IMR-90 (cell line): ENCODE measurements at regions not wholly inside any gene's neighbourhood (a gene's known extent, or its start where the extent isn't known, plus 50 kb on each side); places are given as distances from the start of the nearest gene placed in this dataset.

Experiments
- ATAC-seq: fragments of 200-7000 bp; cut with Tn5 transposase; 2 replicates; pipeline ENCODE4 v1.9.1; 2020; ENCODE audit warnings: low read depth, mild to moderate bottlenecking, moderate library complexity
- BruUV-seq: library from RNA; stranded (reverse); fragments of 400-500 nt; replicated peaks from 2 replicates; lab custom pipeline; 2021; lab: Mats Ljungman, UMichigan
- CTCF ChIA-PET: fragments of 300-600 bp; formaldehyde crosslinking; extraction: SDS; loops from one replicate; lab custom pipeline; 2021; ENCODE audit warnings: antibody characterized with exemption; lab: Yijun Ruan, JAX
- POLR2A ChIA-PET: fragments of 300-600 bp; sonication (Branson Sonifier 250); formaldehyde crosslinking; loops from one replicate; lab custom pipeline; 2022; ENCODE audit warnings: antibody characterized with exemption; ENCODE audit not compliant: unreplicated experiment; lab: Charles Lee
- DNase-seq: peaks from one replicate; pipeline ENCODE4 v3.0.0; 2013
- H2AFZ ChIP-seq: replicated peaks from 2 replicates; pipeline ENCODE3; 2013; ENCODE audit warnings: low read length, mild to moderate bottlenecking; ENCODE audit not compliant: poor library complexity
- H2AK5ac ChIP-seq: 2 replicates; pipeline ENCODE4 v1.6.1; 2013; ENCODE audit warnings: low read depth, low read length, inconsistent platforms
- H2AK9ac ChIP-seq: replicated peaks from 2 replicates; pipeline ENCODE3; 2013; ENCODE audit warnings: mild to moderate bottlenecking, low read depth, low read length, moderate library complexity; ENCODE audit not compliant: poor library complexity
- H2BK120ac ChIP-seq: 2 replicates; pipeline ENCODE4 v1.6.1; 2013; ENCODE audit warnings: low read depth, low read length, inconsistent platforms
- H2BK15ac ChIP-seq: 3 replicates; pipeline ENCODE4 v1.6.1; 2013; ENCODE audit warnings: low read depth, low read length, inconsistent platforms
- H2BK20ac ChIP-seq: 2 replicates; pipeline ENCODE4 v1.6.1; 2013; ENCODE audit warnings: low read depth, mild to moderate bottlenecking, inconsistent platforms, low read length, moderate library complexity
- H2BK5ac ChIP-seq: 2 replicates; pipeline ENCODE4 v1.6.1; 2013; ENCODE audit warnings: mild to moderate bottlenecking, low read depth, low read length, inconsistent platforms; ENCODE audit not compliant: poor library complexity, severe bottlenecking
- H3K14ac ChIP-seq: replicated peaks from 2 replicates; pipeline ENCODE4 v1.6.1; 2013; ENCODE audit warnings: low read depth, low read length, inconsistent platforms
- H3K18ac ChIP-seq: 2 replicates; pipeline ENCODE4 v1.6.1; 2013; ENCODE audit warnings: low read depth, low read length, control low read depth
- H3K23ac ChIP-seq: 2 replicates; pipeline ENCODE4 v1.6.1; 2013; ENCODE audit warnings: low read depth, low read length, inconsistent platforms
- H3K27ac ChIP-seq: 2 replicates; pipeline ENCODE4 v1.5.1; 2013; ENCODE audit warnings: mild to moderate bottlenecking, control low read depth, low read length; ENCODE audit not compliant: insufficient read depth
- H3K27me3 ChIP-seq: 2 replicates; pipeline ENCODE4 v1.6.1; 2013; ENCODE audit warnings: low read length; ENCODE audit not compliant: control insufficient read depth, insufficient read depth
- H3K36me3 ChIP-seq: 2 replicates; pipeline ENCODE4 v1.6.1; 2013; ENCODE audit warnings: low read length, mixed read lengths; ENCODE audit not compliant: control insufficient read depth, insufficient read depth
- H3K4ac ChIP-seq: 2 replicates; pipeline ENCODE4 v1.6.1; 2013; ENCODE audit warnings: low read depth, low read length, inconsistent platforms
- H3K4me1 ChIP-seq: 2 replicates; pipeline ENCODE4 v1.6.1; 2013; ENCODE audit warnings: low read length, mixed read lengths; ENCODE audit not compliant: control insufficient read depth, insufficient read depth
- H3K4me2 ChIP-seq: 2 replicates; pipeline ENCODE4 v1.6.1; 2013; ENCODE audit warnings: low read depth, mild to moderate bottlenecking, control low read depth, low read length, moderate library complexity
- H3K4me3 ChIP-seq: 2 replicates; pipeline ENCODE4 v1.5.1; 2013; ENCODE audit warnings: low read depth, mild to moderate bottlenecking, control low read depth, low read length, moderate library complexity; ENCODE audit not compliant: insufficient read depth
- H3K56ac ChIP-seq: 2 replicates; pipeline ENCODE4 v1.6.1; 2013; ENCODE audit warnings: low read length, inconsistent platforms; ENCODE audit not compliant: insufficient read depth; ENCODE audit errors: extremely low read depth
- H3K79me1 ChIP-seq, 2 experiments: 2 replicates each; pipeline ENCODE4 v1.6.1; 2013; ENCODE audit warnings: low read length in 2 of 2, inconsistent platforms in 1 of 2, low read depth in 1 of 2
- H3K9ac ChIP-seq: 2 replicates; pipeline ENCODE4 v1.6.1; 2013; ENCODE audit warnings: low read depth, low read length, control low read depth
- H3K9me1 ChIP-seq: 2 replicates; pipeline ENCODE4 v1.6.1; 2013; ENCODE audit warnings: low read length, inconsistent platforms; ENCODE audit not compliant: insufficient read depth
- H3K9me3 ChIP-seq: 2 replicates; pipeline ENCODE4 v1.6.1; 2013; ENCODE audit warnings: low read length; ENCODE audit not compliant: control insufficient read depth, insufficient read depth
- H4K20me1 ChIP-seq: 2 replicates; pipeline ENCODE4 v1.6.1; 2013; ENCODE audit warnings: low read length, inconsistent platforms; ENCODE audit not compliant: insufficient read depth
- H4K5ac ChIP-seq: 2 replicates; pipeline ENCODE4 v1.6.1; 2013; ENCODE audit warnings: mild to moderate bottlenecking, low read depth, low read length, control low read depth
- H4K8ac ChIP-seq, 2 experiments: 2 replicates each; pipeline ENCODE4 v1.6.1; 2013; ENCODE audit warnings: low read depth in 2 of 2, low read length in 2 of 2, control low read depth in 1 of 2, inconsistent platforms in 1 of 2
- H4K91ac ChIP-seq: 2 replicates; pipeline ENCODE4 v1.6.1; 2013; ENCODE audit warnings: low read depth, low read length, inconsistent platforms; ENCODE audit not compliant: insufficient read depth
- BHLHE40 ChIP-seq: fragments of 150-350 bp; IDR thresholded peaks from 2 replicates; pipeline ENCODE4 v1.6.1; 2016; ENCODE audit warnings: mild to moderate bottlenecking, low read depth, low read length
- CHD1 ChIP-seq: IDR thresholded peaks from 2 replicates; pipeline ENCODE4 v1.6.1; 2012; ENCODE audit warnings: low read depth, low read length, improper control_type of control experiment
- MAFK ChIP-seq: IDR thresholded peaks from 2 replicates; pipeline ENCODE4 v1.6.1; 2012; ENCODE audit warnings: low read depth, low read length, improper control_type of control experiment
- MAZ ChIP-seq: IDR thresholded peaks from 2 replicates; pipeline ENCODE4 v1.6.1; 2012; ENCODE audit warnings: low read depth, mild to moderate bottlenecking, low read length, improper control_type of control experiment, moderate library complexity, borderline replicate concordance
- MXI1 ChIP-seq: IDR thresholded peaks from 2 replicates; pipeline ENCODE4 v1.6.1; 2012; ENCODE audit warnings: low read depth, mild to moderate bottlenecking, low read length, moderate library complexity, borderline replicate concordance
- NFE2L2 ChIP-seq: fragments of 150-350 bp; IDR thresholded peaks from 2 replicates; pipeline ENCODE4 v1.6.1; 2016; ENCODE audit warnings: low read depth, mild to moderate bottlenecking, low read length
- WGBS, 2 experiments: methylation state at CpG; one replicate each; pipeline versions ENCODE4 v1.1.5 to v1.1.7; 2013; ENCODE audit warnings: missing lambda C conversion rate in 2 of 2; ENCODE audit not compliant: insufficient read length in 1 of 2; ENCODE audit errors: extremely low coverage in 2 of 2; 5-methylcytosine and 5-hydroxymethylcytosine counted together
- dilution Hi-C: fragments of 300-500 bp; cut with HindIII; formaldehyde crosslinking; loops from one replicate; pipeline ENCODE4 v1.14.3; 2018; ENCODE audit warnings: low sequenced_read_pairs; ENCODE audit not compliant: unreplicated experiment
- in situ Hi-C: fragments of 300-500 bp; cut with MboI; formaldehyde crosslinking; loops from 3 replicates; pipeline ENCODE4 v1.14.3; 2019; ENCODE audit warnings: low sequenced_read_pairs, inconsistent platforms, mixed read lengths
- intact Hi-C: fragments of 100-400 bp; cut with micrococcal nuclease; formaldehyde crosslinking; loops from 2 replicates; pipeline ENCODE4 v1.10.0; 2022

GRCh38 chr18:67735506-67735905 is 219.0 kb upstream of the DSEL start:
- H3K9me3 ChIP-seq, result no peaks in the 10 kb centered on the region
- H3K4me2 ChIP-seq, result no peak overlapping the region
- no peaks in the 10 kb centered on the region for H3K36me3 ChIP-seq
- H3K9me1 ChIP-seq, result no peaks in the 10 kb centered on the region
- no peak overlapping the region for H2AFZ ChIP-seq
- no peak overlapping the region for H3K4ac ChIP-seq
- no peak overlapping the region for H2BK5ac ChIP-seq
- no peak overlapping the region for H3K23ac ChIP-seq
- WGBS, 2 experiments, result no CpG with 5 or more reads among the region's 6 CpGs
- no peak for ATAC-seq
- DNase-seq, result no peak
- H2AK5ac ChIP-seq, result no peak overlapping the region
- no peak overlapping the region for H4K8ac ChIP-seq
- CTCF ChIA-PET, result no interaction called here
- H3K4me3 ChIP-seq, result no peak overlapping the region
- no TSS peak for BruUV-seq
- H3K18ac ChIP-seq, result no peak overlapping the region
- H2AK9ac ChIP-seq, result no peak overlapping the region
- H3K79me1 ChIP-seq, result no peaks in the 10 kb centered on the region
- in situ Hi-C loops (no loop called here), dilution Hi-C loops (no loop called here), intact Hi-C loops (no loop called here)
- H2BK15ac ChIP-seq, result no peak overlapping the region
- TF ChIP-seq MAFK (no peak), MAZ (no peak), CHD1 (no peak), MXI1 (no peak), NFE2L2 (no peak), BHLHE40 (no peak)
- no peak overlapping the region for H4K91ac ChIP-seq
- H3K27ac ChIP-seq, result no peak overlapping the region
- H3K56ac ChIP-seq, result no peak overlapping the region
- H3K27me3 ChIP-seq, result no peaks in the 10 kb centered on the region
- no peaks in the 10 kb centered on the region for H3K4me1 ChIP-seq
- no peak overlapping the region for H2BK20ac ChIP-seq
- no peak overlapping the region for H3K14ac ChIP-seq
- H4K20me1 ChIP-seq, result no peaks in the 10 kb centered on the region
- POLR2A ChIA-PET, result no interaction called here
- peak overlapping the region; percentile 31; the same call in 1 of the 2 replicates for H4K5ac ChIP-seq
- no peak overlapping the region for H2BK120ac ChIP-seq
- no peak overlapping the region for H3K9ac ChIP-seq
